Testis (tissue), 2 donors: ENCODE measurements at regions not wholly inside any gene's neighbourhood (a gene's known extent, or its start where the extent isn't known, plus 50 kb on each side); places are given as distances from the start of the nearest gene placed in this dataset.

Source experiments
- DNase-seq: peaks from one replicate; pipeline ENCODE4 v3.0.0-alpha.2; 2019
- H3K27ac ChIP-seq, 2 donors: fragments of 200-600 bp; sonication (generic); one replicate each; pipeline ENCODE4 v1.5.1; 2019
- H3K27me3 ChIP-seq: fragments of 200-600 bp; sonication (generic); one replicate; pipeline ENCODE4 v1.5.1; 2019
- H3K36me3 ChIP-seq: fragments of 200-600 bp; sonication (generic); one replicate; pipeline ENCODE4 v1.5.1; 2017; ENCODE audit warnings: low read depth; ENCODE audit errors: missing control alignments
- H3K4me1 ChIP-seq: fragments of 200-600 bp; sonication (generic); one replicate; pipeline ENCODE4 v1.5.1; 2019
- H3K4me3 ChIP-seq, 2 donors: fragments of 200-600 bp; sonication (generic); one replicate each; pipeline ENCODE4 v1.5.1; 2017 to 2019
- H3K9me3 ChIP-seq: fragments of 200-600 bp; sonication (generic); one replicate; pipeline ENCODE4 v1.5.1; 2017
- CTCF ChIP-seq, 3 experiments: fragments of 450-650 bp in 2 of 3; fragments of 200-600 bp in 1 of 3; sonication (generic) in 1 of 3; IDR thresholded peaks; one replicate each; pipeline ENCODE4 v1.5.1; 2016 to 2019; ENCODE audit warnings: antibody characterized with exemption in 3 of 3, mild to moderate bottlenecking in 2 of 3, moderate library complexity in 1 of 3
- POLR2A ChIP-seq: fragments of 450-650 bp; IDR thresholded peaks from one replicate; pipeline ENCODE4 v1.6.1; 2017; ENCODE audit warnings: antibody characterized with exemption, mild to moderate bottlenecking, moderate library complexity
- WGBS, 2 donors: methylation state at CpG; one replicate each; pipeline ENCODE4 v1.1.5; 2018; 5-methylcytosine and 5-hydroxymethylcytosine counted together
- intact Hi-C: fragments of 100-400 bp; cut with DNase I; formaldehyde crosslinking; loops from one replicate; pipeline ENCODE4 v1.15.1; 2023; ENCODE audit warnings: low total_unique reads

DNA sequence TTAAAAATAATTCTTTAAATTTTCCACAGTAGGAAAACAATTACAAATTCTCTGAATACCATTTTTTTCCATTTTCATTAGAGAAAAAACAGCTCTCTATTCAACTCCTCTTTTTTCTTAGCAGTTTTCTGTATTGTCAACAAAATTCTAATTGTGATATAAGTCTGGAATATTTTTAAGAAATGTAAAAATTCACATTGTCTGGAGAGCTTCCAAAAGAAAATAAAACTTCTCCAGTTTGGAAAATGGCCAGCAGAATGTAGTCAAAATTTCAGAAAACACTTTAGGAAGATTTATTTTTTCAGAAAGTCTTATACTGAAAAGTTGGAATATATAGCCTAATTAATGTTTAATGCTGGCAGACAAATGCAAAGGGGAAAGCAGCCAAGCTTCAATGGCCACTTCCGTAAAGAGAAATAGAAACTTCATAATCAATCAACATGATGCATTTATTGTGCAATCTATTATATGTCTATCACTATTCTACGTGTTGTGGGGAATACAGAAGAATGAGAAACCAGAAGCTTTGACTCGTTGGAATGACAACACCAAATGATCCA, 733.2 kb upstream of the PKDCC start:
- Histone ChIP-seq H3K27ac (no peak overlapping the region), H3K9me3 (no peaks in the 10 kb centered on the region), H3K4me3 (no peak overlapping the region), H3K4me1 (no peaks in the 10 kb centered on the region), H3K36me3 (no peaks in the 10 kb centered on the region), H3K27me3 (no peaks in the 10 kb centered on the region)
- intact Hi-C loops = no loop called here
- TF ChIP-seq CTCF (IDR thresholded peaks at IDR 0.05) (no peak), POLR2A (no peak)
- no peak for DNase-seq
- WGBS, 2 donors = 56 to 65% methylated on average over 3 of the region's 3 CpGs

GRCh38 chr2:41319437-41319836, 728.4 kb upstream of the PKDCC start:
- TF ChIP-seq POLR2A = no peak
- no peak for TF ChIP-seq CTCF (IDR thresholded peaks at IDR 0.05)
- no peaks in the 10 kb centered on the region for H3K9me3 ChIP-seq
- DNase-seq = no peak
- WGBS, 2 donors = 82 to 89% methylated on average over 6 of the region's 6 CpGs
- H3K4me3 ChIP-seq = no peak overlapping the region
- H3K27ac ChIP-seq = no peak overlapping the region
- intact Hi-C loops = no loop called here
- H3K4me1 ChIP-seq = no peaks in the 10 kb centered on the region
- H3K36me3 ChIP-seq = no peaks in the 10 kb centered on the region
- no peaks in the 10 kb centered on the region for H3K27me3 ChIP-seq

GRCh38 chr2:41320491-41320890, 727.3 kb upstream of the PKDCC start:
- Histone ChIP-seq H3K27ac (no peak overlapping the region), H3K27me3 (no peaks in the 10 kb centered on the region), H3K9me3 (no peaks in the 10 kb centered on the region), H3K36me3 (no peaks in the 10 kb centered on the region), H3K4me3 (no peak overlapping the region), H3K4me1 (no peaks in the 10 kb centered on the region)
- 85 to 86% methylated on average over 5 of the region's 5 CpGs for WGBS, 2 donors
- intact Hi-C loops = no loop called here
- TF ChIP-seq POLR2A = no peak
- TF ChIP-seq CTCF (IDR thresholded peaks at IDR 0.05) = no peak
- no peak for DNase-seq

- intact Hi-C loops = no loop called here
- no peak overlapping the region for H3K4me3 ChIP-seq
- DNase-seq = no peak
- no peaks in the 10 kb centered on the region for H3K9me3 ChIP-seq
- H3K4me1 ChIP-seq = no peaks in the 10 kb centered on the region
- no peak overlapping the region for H3K27ac ChIP-seq
- H3K27me3 ChIP-seq = no peaks in the 10 kb centered on the region
- TF ChIP-seq POLR2A (no peak), CTCF (IDR thresholded peaks at IDR 0.05) (no peak)
- no peaks in the 10 kb centered on the region for H3K36me3 ChIP-seq
Measured at GRCh38 chr2:41321351-41321750, 726.5 kb upstream of the PKDCC start.

DNA sequence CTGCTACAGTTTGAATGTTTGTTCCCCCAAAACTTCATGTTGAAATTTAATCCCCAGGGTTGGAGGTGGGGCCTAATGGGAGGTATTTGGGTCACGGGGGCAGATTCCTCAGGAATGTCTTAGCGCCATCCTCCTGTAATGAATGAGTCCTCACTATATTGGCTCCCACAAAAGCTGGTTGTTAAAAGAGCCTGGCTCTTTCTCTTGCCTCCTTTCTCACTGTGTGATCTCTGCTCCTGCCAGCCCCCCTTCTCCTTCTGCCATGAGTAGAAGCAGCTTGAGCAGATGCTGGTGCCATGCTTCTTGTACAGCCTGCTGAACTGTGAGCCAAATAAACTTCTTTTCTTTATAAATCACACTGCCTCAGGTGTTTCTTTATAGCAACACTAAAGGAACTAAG, 721.0 kb upstream of the PKDCC start:
- Histone ChIP-seq H3K4me1 (no peaks in the 10 kb centered on the region), H3K27me3 (no peaks in the 10 kb centered on the region), H3K9me3 (no peaks in the 10 kb centered on the region), H3K27ac (no peak overlapping the region), H3K4me3 (no peak overlapping the region), H3K36me3 (no peaks in the 10 kb centered on the region)
- no peak for DNase-seq
- intact Hi-C loops = no loop called here
- WGBS, 2 donors = 74 to 80% methylated on average over 2 of the region's 2 CpGs
- TF ChIP-seq CTCF (IDR thresholded peaks at IDR 0.05) (no peak), POLR2A (no peak)
